CD4-positive, alpha-beta T cell treated with Interleukin-6 at 100 ng/mL for 8 hours (primary cell): ENCODE measurements at regions not wholly inside any gene's neighbourhood (a gene's known extent, or its start where the extent isn't known, plus 50 kb on each side); places are given as distances from the start of the nearest gene placed in this dataset.
"Not testable (repeated sequence)": the region's sequence is repeated elsewhere in the genome, so short reads cannot be mapped to it uniquely, and the experiment has no call there.

Source experiments
- DNase-seq: peaks from one replicate; pipeline ENCODE4 v3.0.0-alpha.2; 2020; ENCODE audit warnings: mixed read lengths, low spot score

DNA sequence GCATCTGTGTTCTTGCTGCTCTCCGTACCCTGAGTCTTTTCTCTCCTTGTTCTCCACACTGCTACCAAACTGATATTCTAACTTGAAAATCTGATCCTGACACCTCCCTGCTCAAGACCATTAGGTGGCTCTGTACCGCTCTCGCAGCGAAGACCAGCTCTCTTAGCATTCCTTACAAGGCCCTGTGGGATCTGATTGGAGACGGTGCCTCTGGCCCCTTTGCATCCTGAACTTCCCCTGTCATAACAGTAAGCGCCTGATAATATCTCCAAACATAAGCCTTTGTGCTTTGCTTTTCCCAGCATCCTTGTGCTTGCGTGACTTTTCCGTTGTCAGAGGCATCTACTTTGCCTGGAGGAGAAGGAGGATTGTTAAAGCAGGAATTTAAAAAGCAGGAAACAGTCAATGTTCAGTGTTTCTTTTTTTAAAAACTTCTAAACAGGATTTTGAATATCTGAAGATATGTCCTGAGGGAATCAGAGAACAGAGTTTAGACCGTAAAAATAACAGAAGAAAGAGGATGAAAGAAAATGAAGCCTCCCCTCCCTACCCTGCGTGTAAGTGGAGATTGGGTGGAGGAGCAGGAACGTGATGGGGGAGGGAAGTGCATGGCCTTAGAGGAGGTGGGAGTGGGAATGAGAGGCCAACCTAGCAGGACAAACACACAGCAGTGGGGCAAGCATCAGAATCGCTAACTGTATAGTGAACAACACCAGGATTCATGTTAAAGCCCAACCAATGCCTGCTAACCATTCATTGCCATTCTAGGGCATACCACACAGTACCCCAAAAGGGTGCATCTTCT lies 89.2 kb upstream of the STMND1 start:
- no peak for DNase-seq

DNA sequence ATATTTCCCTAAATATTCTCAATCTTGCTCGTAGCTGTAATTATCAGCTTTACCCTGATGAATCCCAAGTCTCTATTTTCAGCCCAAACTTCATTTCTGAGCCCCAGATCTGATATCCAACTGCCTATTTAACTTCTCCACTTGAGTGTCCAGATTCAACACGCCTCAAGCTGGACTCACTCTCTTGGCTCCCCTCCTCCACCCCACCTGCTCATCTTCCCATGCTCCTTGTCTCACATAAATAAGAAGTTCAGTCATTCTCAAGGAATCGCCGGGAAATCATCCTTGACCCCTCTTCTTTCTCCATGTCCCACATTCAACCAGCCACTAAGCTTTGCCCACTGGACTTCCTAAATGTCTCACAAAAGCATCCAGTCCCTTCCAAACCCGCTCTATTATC lies 89.9 kb upstream of the STMND1 start:
- no peak for DNase-seq

DNA sequence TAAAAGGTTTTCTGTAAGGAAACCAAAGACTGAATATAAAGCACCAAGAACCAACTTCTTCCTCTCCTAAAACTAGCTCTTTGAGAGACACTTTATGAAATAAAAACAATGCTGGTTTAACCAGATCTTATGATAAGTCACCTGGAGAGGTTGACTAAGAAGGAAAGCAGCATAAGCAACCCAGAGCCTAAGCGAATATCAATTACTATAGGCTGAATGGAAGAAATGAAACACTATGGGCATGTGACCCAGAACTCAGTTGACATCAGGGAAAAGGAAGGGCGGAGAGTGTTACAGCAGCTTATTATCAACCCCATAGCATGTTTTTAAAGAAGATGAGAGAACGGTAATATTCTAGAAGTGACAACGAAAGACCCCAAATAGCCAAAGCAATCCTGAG lies 94.1 kb upstream of the STMND1 start:
- no peak for DNase-seq

DNA sequence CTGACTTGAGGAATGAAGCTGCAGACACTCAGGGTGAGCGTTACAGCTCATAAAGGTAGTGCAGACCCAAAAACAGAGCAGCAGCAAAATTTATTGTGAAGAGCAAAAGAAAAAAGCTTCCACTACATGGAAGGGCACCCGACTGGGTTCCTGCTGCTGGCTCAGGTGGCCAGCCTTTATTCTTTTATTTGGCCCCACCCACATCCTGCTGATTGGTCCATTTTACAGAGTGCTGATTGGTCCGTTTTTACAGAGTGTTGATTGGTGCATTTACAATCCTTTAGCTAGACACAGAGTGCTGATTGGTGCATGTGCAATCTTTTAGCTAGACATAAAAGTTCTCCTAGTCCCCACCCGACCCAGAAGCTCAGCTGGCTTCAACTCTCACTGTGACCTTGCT lies 95.3 kb upstream of the STMND1 start:
- no peak for DNase-seq

DNA sequence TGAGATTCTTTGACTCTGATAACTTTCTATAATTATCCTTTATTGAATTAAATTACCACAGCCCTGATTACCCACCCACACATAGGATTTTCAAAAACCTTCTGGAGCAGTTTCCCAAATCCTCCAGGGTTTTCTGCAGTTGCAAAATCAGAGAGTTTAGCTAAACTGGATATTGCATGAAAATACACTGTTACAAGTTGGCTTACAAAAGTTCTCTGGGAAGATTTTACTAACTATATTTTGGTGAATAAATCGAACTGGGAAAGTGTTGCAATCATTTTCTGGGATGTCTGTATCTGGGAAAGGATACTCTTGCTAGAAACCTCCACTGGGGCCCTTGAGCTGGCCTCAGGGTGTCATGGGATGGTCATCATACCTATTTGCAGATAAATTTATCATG lies 97.6 kb upstream of the STMND1 start:
- no peak for DNase-seq

DNA sequence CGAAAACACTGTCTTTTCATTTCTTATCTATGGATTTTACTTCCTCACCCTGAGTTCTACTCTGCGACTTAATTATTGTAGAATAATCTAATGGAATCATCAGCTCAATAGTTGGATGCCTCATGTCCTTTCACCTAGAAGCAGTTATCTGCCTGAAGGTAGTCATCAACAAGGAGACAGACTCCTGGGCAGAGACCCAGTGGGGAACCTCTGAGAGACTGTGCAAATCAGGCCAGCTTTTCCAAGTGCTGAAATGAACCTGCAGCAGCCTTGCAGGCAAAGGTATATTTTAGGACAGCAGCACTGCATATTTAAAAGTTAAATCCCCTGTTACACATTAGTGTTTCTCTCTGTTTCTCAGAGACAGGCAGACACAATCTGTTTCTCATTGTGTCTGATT lies 99.7 kb upstream of the STMND1 start:
- DNase-seq = no peak

DNA sequence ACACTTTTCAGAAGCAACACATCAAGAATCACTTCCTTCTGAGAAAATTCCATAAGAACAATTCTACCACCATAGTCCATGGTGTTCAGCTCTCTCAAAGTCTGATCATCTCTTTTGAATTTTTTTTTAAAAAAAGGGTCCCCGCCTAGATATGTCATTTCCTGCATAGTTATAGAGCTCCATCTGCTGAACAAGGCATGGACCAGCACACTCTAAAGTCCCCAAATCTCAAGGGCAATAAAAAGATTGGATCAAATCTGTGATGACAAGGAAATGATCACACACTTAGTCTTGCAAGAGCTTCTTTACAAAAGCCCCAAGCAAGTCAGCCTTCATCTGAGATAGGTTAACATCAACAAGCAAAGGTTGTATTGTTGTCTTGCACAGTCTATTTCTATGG lies 100.7 kb upstream of the STMND1 start:
- no peak for DNase-seq

DNA sequence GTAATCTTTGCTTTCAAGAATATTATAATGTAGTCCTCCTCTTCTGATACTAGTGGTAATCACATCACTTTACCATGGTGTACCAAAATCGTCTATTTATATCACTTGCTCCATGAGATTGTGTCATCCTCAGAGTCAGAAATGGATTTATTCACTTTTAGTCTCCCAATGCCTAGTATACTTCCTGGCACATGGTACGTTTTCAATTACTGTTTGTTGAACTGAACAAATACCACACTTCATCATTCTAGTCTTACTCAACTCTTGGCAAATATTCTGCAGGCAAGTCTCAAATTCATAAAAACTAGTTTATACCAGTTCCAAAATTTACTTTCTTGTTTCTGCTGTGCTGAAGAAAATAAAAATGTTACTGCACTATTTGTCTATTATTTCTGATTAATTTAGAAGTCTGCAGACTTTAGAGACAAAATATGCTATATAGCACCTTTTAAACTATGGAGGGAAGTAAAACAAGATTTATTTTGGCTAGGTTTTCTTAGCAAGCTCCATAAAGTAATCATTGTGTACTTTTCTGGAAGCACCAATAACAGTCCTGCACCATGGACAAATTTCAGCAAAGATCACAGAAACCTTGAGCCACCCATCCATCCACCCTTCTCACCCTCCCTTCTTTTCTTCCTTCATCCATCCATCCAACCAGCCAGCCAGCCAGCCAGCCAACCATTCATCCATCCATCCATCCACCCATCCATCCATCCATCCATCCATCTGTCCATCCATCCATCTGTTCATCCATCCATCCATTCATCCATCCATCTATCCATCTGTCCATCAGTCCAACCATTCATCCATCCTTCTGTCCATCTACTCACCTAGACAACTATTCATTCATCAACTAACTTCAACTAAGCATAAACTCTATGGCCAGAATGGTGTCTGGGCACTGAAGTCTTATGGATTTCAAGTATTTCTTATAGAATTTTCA lies 102.1 kb upstream of the STMND1 start:
- no peak for DNase-seq

DNA sequence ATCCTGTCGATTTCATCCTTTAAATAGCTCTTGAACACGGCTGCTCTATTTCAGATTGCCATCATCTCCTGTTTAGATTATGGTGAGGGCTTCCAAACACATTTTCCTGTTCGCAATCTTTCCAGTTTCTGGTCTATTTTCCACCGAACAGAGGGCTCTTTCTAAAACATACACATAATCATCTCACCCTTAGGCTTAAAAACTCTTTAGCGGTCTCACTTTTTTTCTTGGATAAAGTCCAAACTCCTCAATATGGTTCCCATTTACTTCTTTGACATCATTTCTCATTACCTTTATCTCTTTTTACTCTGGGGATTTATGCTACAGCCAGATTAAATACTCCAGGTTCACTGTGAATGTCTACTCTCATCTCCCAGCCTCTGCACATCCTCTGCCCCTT lies 103.4 kb upstream of the STMND1 start:
- DNase-seq = no peak

DNA sequence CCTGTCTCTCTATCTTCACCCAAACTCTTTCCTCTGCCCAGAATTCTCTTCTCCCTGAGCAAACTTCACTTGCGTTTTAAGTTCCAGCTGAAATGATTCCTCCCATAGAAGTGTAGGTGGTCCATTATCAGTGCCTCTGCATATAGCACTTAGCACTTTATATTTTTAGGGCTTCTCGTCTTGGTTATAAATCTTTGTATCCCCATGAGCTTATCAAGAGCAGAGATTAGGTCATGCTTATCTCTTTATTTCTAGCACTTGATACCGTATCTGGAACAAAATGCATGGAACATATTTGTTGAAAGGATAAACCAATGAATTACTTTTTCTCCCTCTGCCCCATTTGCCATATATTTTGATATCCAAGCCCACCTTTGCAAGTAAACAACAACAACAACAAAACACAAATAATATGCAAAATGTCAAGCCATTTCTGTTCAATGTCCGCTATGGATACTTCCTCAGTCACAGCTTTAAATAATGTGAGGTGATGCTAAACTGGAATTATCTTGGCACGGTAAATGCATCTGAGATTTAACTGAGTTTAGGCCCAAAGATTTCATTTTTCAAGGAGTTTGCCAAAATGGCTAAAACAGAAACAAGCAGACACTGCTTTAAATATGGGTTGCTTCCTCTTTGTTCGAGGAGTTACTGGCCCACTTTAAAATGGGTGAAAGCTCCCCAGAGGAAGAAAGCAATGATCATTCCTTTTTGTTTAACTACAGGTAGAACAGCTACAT lies 106.2 kb upstream of the STMND1 start:
- DNase-seq = no peak

DNA sequence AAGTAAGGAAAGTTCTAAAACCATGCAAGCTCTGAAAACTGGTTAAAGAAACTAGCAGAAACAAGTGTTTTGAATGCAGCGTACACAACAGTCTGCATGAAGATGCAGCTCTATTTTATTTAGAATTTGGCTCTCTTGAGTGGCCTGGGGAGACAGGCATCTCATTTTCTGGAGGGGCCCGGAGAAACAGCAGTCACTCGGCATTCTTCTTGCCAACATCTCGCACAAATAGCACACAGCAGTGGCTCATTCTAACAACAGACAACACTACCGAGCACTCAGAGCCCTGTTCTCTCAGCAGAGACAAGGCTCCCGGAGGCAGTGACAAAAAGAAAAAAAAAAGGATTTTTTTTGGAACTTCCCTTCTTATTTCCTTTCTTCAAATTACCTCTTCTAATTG lies 108.5 kb upstream of the STMND1 start:
- no peak for DNase-seq

DNA sequence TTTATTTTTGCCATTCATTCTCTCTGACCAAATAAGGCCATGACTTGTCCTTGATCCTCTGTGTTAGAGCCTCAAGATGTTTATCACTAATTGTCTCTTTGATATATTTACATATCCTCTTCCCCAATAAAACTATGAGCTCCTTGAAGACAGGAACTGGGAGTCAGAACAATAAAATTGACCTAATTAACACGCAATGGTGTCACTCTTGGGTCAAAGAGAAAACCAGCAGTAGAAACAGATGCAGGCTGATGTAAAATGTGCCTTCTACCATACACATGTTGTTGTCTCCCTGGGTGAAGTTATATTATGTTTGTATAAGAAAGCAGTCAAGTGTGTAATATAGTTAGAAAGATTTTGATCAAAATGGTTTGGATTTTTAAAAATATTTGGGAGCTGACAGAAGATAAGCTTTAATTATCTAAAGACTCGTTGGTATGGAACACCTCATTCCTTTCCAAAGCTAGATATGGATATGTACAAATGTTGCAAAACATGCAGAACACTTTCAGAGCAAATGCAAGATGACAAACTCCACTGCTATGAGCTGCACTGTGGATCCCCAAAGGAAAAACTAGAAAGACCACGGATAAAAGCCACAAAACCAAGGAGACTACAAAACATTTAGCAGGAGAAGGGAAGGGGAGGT lies 109.7 kb upstream of the STMND1 start:
- no peak for DNase-seq

DNA sequence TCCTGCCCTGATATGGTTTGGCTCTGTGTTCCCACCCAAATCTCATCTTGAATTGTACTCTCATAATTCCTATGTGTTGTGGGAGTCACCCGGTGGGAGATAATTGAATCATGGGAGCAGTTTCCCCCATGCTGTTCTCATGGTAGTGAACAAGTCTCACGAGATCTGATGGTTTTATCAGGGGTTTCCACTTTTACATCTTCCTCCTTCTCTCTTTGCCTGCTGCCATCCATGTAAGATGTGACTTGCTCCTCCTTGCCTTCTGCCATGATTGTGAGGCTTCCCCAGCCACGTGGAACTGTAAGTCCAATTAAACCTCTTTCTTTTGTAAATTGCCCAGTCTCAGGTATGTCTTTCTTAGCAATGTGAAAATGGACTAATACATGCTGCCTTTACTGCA lies 111.9 kb upstream of the STMND1 start:
- not testable (repeated sequence) for DNase-seq

DNA sequence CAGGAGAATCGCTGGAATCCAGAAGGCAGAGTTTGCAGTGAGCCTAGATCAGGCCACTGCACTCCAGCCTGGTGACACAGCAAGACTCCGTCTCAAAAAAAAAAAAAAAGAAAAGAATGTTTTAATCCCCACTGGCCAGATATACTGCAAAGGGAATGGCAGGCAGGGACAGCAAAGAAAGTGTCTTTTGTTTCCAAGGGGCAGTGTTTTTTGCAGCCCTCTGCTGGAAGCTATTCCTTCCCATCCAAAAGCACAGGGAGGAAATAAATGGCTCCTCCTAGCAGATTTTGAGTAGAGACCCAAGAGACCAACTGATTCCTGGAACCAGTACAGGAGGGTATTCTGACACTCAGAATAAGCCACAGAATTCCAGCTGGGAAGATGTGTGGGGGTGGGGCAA lies 112.5 kb upstream of the STMND1 start:
- DNase-seq = no peak

DNA sequence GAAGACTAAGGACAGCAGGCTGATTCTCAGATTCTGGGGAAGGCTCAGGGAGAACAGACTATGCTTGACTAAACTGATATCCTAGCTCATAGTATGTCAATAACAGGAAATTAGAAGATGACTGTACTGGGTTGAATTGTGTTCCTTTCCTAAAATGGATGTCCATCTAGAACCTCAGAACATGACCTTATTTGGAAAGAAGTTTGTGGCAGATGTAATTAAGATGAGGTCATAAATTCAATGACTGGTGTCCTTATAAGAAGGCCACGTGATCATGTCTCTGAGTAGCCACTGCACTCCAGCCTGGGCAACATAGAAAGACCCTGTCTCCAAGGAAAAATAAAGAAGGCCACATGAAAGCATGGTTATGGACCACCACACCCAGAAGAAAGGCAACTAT lies 113.9 kb upstream of the STMND1 start:
- no peak for DNase-seq

DNA sequence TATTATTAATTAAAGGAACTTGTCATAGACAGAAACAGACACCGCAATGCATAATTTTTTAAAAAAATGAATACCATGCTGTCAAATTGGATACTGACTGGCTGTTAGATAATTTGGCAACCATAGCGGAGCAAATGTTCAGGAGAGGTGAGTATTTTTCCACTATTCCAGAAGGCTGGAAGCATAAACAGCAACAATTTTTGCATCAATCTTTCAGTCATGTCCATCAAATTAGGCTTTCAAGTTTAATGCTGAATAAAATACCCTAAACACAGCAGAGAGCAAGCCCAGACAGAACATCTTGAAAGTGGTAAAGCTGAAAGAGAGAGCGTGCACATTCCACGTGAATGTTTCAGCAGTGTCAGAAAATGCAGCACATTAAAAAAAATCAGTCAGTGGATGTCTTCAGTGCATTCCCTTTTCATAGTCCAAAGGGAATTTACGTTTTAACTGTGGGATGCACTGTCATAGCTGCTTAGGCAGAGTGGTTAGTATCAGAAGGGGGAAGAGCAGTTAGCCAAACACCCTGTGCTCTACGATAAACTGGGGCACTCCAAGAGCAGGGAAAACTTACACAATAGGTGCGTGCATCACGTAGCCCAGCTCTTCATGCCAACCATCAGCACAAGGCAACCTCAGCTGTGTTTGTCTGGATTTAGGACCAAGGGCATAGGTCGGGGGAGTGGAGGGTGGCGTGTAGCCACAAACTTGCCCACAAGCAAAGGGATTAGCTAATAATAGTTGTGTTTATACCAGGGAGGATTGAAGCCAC lies 116.2 kb upstream of the STMND1 start:
- no peak for DNase-seq

DNA sequence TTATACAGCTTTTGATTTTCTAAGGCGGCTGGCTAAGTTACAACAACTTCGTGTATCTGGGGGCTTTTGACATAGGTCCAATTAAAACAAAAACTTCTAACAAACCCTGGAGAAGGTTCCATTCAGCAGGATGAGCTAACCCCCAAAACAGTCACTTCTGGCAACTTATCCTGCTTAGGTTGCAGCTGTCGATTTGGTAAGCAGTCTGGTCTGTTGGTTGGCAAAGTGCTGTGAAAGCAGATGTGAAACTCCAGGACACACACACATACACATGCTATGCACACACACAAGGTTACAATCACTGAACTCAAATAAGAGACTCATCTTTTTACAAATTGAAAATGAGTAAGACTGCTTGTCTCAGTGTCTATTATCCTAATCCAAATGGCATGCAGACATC lies 119.0 kb upstream of the STMND1 start:
- DNase-seq = no peak

DNA sequence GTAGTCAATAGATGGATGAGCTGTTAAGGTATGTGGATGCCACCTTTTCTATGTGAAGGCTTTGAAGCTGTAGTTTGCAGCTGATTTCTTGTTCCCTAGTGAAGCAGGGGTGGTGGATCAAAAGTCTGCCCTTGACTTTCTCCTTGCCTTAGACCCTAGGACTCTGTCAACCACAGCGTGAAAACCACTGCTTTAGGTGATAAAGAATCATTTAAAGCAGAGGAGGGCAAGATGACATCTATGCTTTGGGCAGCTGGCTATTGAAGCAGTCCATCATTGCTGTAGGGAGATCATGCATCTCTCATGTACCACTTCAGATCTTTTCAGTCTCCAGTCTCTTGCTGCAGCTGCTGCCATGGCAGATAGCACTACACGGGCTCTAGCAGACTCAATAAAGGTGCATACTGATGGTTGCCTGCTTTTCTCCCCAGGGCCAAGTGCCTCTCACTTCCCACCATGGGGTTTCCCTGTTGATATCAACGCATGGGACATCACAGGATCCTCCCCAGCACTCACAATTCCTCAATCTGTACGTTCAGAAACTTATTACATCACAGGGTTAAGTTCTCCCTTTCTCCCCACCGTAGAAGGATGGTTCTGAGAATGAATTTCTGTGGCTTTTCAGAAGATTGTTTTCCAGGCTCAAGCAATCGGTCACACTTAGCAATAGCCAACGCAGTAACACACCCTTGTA lies 122.0 kb upstream of the STMND1 start:
- DNase-seq = no peak

DNA sequence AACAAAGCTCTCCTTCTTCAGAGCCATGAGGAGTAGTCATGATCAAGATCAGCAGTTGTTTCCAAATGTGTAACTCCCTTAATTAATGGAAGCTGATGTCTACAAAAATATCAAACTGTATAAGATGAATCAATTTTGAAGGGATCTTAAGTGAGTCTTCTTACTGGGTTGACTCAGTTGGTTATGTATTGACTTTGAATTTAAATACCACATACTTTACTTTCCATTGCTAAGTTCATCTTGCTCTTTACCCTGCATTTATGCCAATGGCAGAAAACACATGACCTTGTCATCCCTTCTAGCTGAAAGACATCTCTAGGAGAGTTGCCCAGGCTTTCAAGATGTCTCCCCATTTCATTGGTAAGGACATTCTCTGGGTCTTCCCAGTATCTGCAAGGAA lies 123.2 kb upstream of the STMND1 start:
- DNase-seq = no peak

DNA sequence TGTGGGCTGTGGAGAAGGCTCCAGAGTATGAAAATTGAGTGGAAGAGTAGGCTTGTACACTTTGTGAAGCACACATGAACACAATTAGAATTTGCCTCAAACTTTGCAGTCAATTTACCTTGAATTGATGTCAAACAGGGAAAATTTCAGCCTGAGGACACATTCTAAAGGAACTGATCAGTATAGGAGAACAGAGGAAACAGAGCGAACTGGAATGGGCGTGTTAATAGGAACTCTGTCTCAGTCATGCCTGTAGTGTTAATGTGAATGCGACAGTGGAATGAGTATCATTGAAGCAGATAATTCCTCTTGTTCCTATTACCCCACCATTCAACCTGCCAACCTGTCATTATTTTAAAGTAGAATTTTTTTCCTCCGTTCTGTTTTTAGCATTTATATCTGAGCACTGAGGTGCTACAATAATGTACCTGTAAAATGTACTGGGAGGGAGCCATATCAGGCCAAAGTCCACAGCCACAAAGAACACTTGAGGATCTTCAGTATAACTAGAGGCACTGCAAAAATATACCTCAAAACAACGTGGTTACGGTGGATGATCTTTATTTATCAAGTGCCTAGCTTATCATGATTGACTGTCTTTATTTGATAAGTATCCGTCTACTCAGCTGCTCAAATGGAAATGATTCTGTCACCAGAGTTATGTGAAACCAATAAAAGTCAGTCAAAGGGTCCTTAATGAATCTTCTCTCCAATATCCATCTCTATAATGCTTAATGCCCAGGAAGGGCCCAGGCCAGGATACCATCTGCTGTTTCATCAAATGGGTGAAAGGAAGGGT lies 125.3 kb upstream of the STMND1 start:
- DNase-seq = no peak
